ENCODE measurements at regions not wholly inside any gene's neighbourhood (a gene's known extent, or its start where the extent isn't known, plus 50 kb on each side); places are given as distances from the start of the nearest gene placed in this dataset.

DNA sequence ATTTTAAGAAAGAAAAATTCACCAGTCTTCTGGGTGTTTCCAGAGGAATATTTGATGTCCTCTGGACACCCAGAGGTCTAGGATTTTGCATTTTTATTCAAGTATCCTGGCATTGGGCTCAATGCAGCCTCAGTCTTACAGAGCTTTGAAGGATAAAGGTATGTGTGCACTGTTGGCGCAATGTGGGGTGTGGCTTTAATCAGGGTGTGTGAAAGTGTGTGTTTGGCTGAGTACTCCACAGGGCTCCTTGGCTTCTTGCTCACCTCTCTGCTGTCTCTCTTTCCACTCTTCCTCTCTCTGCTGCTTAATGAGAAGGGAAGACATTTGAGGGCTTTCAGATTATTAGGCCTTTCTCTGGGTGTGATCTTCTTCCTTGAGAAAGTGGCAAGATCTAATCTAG, 193.3 kb upstream of the CCND2 start:
- 92 to 94% methylated on average over 1 of the region's 1 CpG for WGBS, 2 donors
- H3K4me1 ChIP-seq, result no peaks in the 10 kb centered on the region
- TF ChIP-seq CTCF (IDR thresholded peaks at IDR 0.05) (no peak), POLR2A (IDR thresholded peaks at IDR 0.05) (no peak)
- DNase-seq, result no peak
- no peaks in the 10 kb centered on the region for H3K9me3 ChIP-seq
- H3K27me3 ChIP-seq, result no peaks in the 10 kb centered on the region
- H3K36me3 ChIP-seq (ENCODE audit: low read depth, missing control alignments), result no peaks in the 10 kb centered on the region
- H3K27ac ChIP-seq, result no peak overlapping the region
- intact Hi-C loops (cut with DNase I; ENCODE audit: low total_unique reads), result no loop called here
- no peak overlapping the region for H3K4me3 ChIP-seq

GRCh38 chr12:4074129-4074528, 199.4 kb upstream of the CCND2 start:
- no peak for DNase-seq
- intact Hi-C loops (cut with DNase I; ENCODE audit: low total_unique reads), result no loop called here
- Histone ChIP-seq H3K9me3 (no peaks in the 10 kb centered on the region), H3K36me3 (ENCODE audit: low read depth, missing control alignments) (no peaks in the 10 kb centered on the region), H3K4me3 (no peak overlapping the region), H3K4me1 (no peaks in the 10 kb centered on the region), H3K27ac (no peak overlapping the region), H3K27me3 (no peaks in the 10 kb centered on the region)
- no peak for TF ChIP-seq POLR2A (IDR thresholded peaks at IDR 0.05)
- TF ChIP-seq CTCF (IDR thresholded peaks at IDR 0.05), result no peak
- WGBS, 2 donors, result 88 to 91% methylated on average over 4 of the region's 4 CpGs

DNA sequence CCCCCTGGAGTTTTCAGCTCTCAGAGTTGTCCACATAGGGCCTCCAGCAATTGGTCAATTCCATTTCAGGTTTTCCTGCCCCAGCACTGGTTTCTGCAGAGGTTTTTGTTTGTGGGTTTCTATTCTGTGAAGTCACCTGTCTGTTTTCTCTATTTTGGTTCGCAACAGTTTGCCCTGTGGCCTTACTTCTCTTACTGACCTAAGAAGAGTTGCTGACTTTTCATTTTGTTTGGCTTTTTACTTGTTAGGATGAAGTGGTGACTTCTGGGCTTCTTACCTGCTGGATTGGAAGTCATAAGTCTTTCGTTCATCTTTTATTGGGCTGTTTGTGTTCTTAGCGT, 196.4 kb upstream of the PARP11 start:
- Histone ChIP-seq H3K4me1 (no peaks in the 10 kb centered on the region), H3K4me3 (no peak overlapping the region), H3K27me3 (no peaks in the 10 kb centered on the region), H3K27ac (no peak overlapping the region), H3K36me3 (ENCODE audit: low read depth, missing control alignments) (no peaks in the 10 kb centered on the region), H3K9me3 (no peaks in the 10 kb centered on the region)
- intact Hi-C loops (cut with DNase I; ENCODE audit: low total_unique reads), result no loop called here
- 89 to 93% methylated on average over 3 of the region's 3 CpGs for WGBS, 2 donors
- TF ChIP-seq POLR2A (IDR thresholded peaks at IDR 0.05), result no peak
- no peak for TF ChIP-seq CTCF (IDR thresholded peaks at IDR 0.05)
- DNase-seq, result no peak

DNA sequence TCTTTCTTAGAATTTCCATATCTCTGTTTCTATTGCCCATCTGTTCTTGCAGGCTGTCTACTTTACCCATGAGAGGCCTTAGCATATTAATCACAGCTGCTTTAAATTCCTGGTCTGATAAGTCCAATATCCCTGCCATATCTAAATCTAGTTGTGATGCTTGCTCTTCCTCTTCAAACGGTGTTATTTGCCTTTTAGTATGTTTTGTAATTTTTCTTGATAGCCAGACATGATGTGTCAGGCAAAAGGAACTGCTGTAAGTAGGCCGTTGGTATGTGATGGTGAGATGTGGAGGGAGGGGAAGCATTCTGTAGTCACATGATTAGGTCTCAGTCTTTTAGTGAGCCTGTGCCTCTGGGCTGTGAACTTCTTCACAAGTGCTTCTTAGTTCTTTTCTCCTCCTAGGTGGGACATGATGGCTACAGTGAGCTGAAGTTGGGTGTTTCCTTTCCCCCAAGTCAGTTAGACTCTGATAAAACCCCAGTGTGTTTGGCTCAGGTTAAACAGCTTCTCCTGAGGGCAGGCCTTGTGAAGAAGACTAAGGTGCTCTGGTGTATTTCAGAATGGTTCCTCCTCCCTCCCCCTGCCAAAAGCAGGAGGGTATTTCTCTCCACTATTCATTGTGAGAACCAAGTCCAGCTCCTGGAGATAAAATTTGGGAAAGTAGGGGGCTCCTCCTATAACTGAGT, 195.9 kb upstream of the PARP11 start:
- intact Hi-C loops (cut with DNase I; ENCODE audit: low total_unique reads), result no loop called here
- Histone ChIP-seq H3K4me1 (no peaks in the 10 kb centered on the region), H3K27me3 (no peaks in the 10 kb centered on the region), H3K9me3 (no peaks in the 10 kb centered on the region), H3K4me3 (no peak overlapping the region), H3K27ac (no peak overlapping the region), H3K36me3 (ENCODE audit: low read depth, missing control alignments) (no peaks in the 10 kb centered on the region)
- no peak for TF ChIP-seq POLR2A (IDR thresholded peaks at IDR 0.05)
- TF ChIP-seq CTCF (IDR thresholded peaks at IDR 0.05), result no peak
- WGBS, 2 donors, result 37 to 49% methylated on average over 2 of the region's 2 CpGs
- DNase-seq, result no peak

DNA sequence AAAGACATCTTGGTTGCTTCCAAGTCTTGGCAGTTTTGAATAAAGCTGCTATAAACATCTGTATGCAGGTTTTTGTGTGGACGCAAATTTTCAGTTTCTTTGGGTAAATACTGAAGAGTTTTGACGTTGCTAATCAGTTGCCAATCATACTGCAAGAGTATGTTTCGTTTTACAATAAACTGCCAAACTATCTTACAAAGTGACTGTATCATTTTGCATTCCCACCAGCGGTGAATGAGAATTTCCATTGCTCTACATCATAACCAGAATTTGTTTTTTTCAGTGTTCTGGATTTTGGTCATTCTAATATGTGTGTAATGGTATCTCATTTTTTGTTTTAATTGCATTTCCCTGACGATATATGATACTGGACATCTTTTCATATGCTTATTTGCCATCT, 190.8 kb upstream of the PARP11 start:
- intact Hi-C loops (cut with DNase I; ENCODE audit: low total_unique reads), result no loop called here
- 81 to 83% methylated on average over 5 of the region's 5 CpGs for WGBS, 2 donors
- no peaks in the 10 kb centered on the region for H3K4me1 ChIP-seq
- no peak for DNase-seq
- H3K4me3 ChIP-seq, result no peak overlapping the region
- TF ChIP-seq CTCF (IDR thresholded peaks at IDR 0.05) (no peak), POLR2A (IDR thresholded peaks at IDR 0.05) (no peak)
- no peaks in the 10 kb centered on the region for H3K9me3 ChIP-seq
- no peaks in the 10 kb centered on the region for H3K36me3 ChIP-seq (ENCODE audit: low read depth, missing control alignments)
- no peak overlapping the region for H3K27ac ChIP-seq
- no peaks in the 10 kb centered on the region for H3K27me3 ChIP-seq

Data from testis (tissue), 2 donors.